ENCODE measurements at regions not wholly inside any gene's neighbourhood (a gene's known extent, or its start where the extent isn't known, plus 50 kb on each side); places are given as distances from the start of the nearest gene placed in this dataset.

DNA sequence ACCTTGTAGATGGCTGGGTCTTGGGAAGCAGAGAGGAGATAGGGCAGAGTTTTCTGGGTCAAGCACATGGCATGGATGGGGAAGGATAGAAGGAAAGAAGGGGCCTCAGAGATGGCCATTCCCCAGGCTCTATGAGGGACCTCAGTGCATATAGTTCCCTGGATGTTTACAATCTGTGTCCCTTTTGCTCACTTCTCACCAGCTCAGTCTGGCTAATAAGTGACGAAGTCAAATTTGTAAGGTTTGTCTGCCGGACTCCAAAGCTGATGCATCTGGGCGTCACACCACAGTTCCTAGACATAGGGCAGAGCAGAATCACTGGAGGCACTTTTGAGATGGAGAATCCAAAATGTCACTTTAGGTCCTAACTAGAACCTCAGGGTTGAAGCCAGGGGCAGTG, 416.4 kb upstream of the PROX1 start:
- no peak for TF ChIP-seq POLR2AphosphoS5 (IDR thresholded peaks at IDR 0.05; ENCODE audit: low read depth, low read length)
- no peak for TF ChIP-seq POLR2A (IDR thresholded peaks at IDR 0.05; ENCODE audit: low read depth, low read length)
- TF ChIP-seq TAF1 (IDR thresholded peaks at IDR 0.05; ENCODE audit: borderline replicate concordance, low read depth, low read length): no peak

All from GM12892 (cell line).